ENCODE measurements at regions not wholly inside any gene's neighbourhood (a gene's known extent, or its start where the extent isn't known, plus 50 kb on each side); places are given as distances from the start of the nearest gene placed in this dataset.

DNA sequence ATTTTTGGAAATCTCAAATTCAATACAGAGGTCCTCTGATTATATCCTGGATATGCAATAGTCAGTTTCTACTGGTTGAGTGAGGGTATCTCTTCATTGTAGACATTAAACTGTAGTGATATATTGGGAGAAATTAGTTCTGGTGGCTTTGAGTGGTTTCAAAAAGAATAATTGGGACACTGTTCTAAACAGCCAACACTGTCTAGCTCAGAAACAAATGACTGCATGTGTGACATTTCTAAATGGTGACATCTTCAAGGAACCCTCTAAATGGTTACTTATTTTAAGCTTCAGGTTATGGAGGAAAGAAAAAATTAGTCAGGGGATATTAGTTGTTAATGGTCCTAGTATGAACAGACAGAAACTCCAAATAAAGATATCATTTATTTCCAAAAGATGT lies 186.2 kb downstream of the LARP7 start:
- TF ChIP-seq SUZ12 (IDR thresholded peaks at IDR 0.05) (no peak), HDGF (IDR thresholded peaks at IDR 0.05; ENCODE audit: borderline replicate concordance) (no peak), ELF4 (IDR thresholded peaks at IDR 0.05) (no peak)

Data from HEK293T (cell line).